ENCODE measurements at regions not wholly inside any gene's neighbourhood (a gene's known extent, or its start where the extent isn't known, plus 50 kb on each side); places are given as distances from the start of the nearest gene placed in this dataset.

- DNase-seq (ENCODE audit: low read depth in 2 of 2), result no peak
Observed at GRCh38 chr2:226680719-226681118, 118.9 kb downstream of the IRS1 start.

GRCh38 chr2:226679389-226680065 lies 120.1 kb downstream of the IRS1 start:
- no peak for DNase-seq (ENCODE audit: low read depth in 2 of 2)

- DNase-seq (ENCODE audit: low read depth in 2 of 2), result no peak
Observed at GRCh38 chr2:226678422-226678821, 121.2 kb downstream of the IRS1 start.

GRCh38 chr2:226677080-226677479 lies 122.5 kb downstream of the IRS1 start:
- no peak for DNase-seq (ENCODE audit: low read depth in 2 of 2)

- DNase-seq (ENCODE audit: low read depth in 2 of 2), result no peak
Observed at GRCh38 chr2:226676618-226677017, 123.0 kb downstream of the IRS1 start.

- DNase-seq (ENCODE audit: low read depth in 2 of 2), result no peak
Observed at GRCh38 chr2:226674123-226674522, 125.5 kb downstream of the IRS1 start.

- DNase-seq (ENCODE audit: low read depth in 2 of 2), result no peak
Observed at GRCh38 chr2:226673314-226673723, 126.3 kb downstream of the IRS1 start.

- no peak for DNase-seq (ENCODE audit: low read depth in 2 of 2)
Observed at GRCh38 chr2:226671141-226671676, 128.4 kb downstream of the IRS1 start.

- DNase-seq (ENCODE audit: low read depth in 2 of 2), result no peak
Observed at GRCh38 chr2:226669905-226670304, 129.7 kb downstream of the IRS1 start.

- no peak for DNase-seq (ENCODE audit: low read depth in 2 of 2)
Observed at GRCh38 chr2:226669249-226669648, 130.4 kb downstream of the IRS1 start.

- no peak for DNase-seq (ENCODE audit: low read depth in 2 of 2)
Observed at GRCh38 chr2:226667736-226668135, 131.9 kb downstream of the IRS1 start.

- no peak for DNase-seq (ENCODE audit: low read depth in 2 of 2)
Observed at GRCh38 chr2:226665306-226665831, 134.3 kb downstream of the IRS1 start.

GRCh38 chr2:226664661-226665060 lies 135.0 kb downstream of the IRS1 start:
- DNase-seq (ENCODE audit: low read depth in 2 of 2), result no peak

GRCh38 chr2:226664140-226664539 lies 135.5 kb downstream of the IRS1 start:
- DNase-seq (ENCODE audit: low read depth in 2 of 2), result no peak

GRCh38 chr2:226661789-226662545 lies 137.7 kb downstream of the IRS1 start:
- no peak for DNase-seq (ENCODE audit: low read depth in 2 of 2)

- DNase-seq (ENCODE audit: low read depth in 2 of 2), result no peak
Observed at GRCh38 chr2:226660526-226660925, 139.1 kb downstream of the IRS1 start.

- no peak for DNase-seq (ENCODE audit: low read depth in 2 of 2)
Observed at GRCh38 chr2:226660124-226660523, 139.5 kb downstream of the IRS1 start.

GRCh38 chr2:226659410-226659809 lies 140.2 kb downstream of the IRS1 start:
- DNase-seq (ENCODE audit: low read depth in 2 of 2), result no peak

- DNase-seq (ENCODE audit: low read depth in 2 of 2), result no peak
Observed at GRCh38 chr2:226658555-226658954, 141.1 kb downstream of the IRS1 start.

- DNase-seq (ENCODE audit: low read depth in 2 of 2), result no peak
Observed at GRCh38 chr2:226657340-226658053, 142.1 kb downstream of the IRS1 start.

- no peak for DNase-seq (ENCODE audit: low read depth in 2 of 2)
Observed at GRCh38 chr2:226656367-226656766, 143.3 kb downstream of the IRS1 start.

- DNase-seq (ENCODE audit: low read depth in 2 of 2), result no peak
Observed at GRCh38 chr2:226655871-226656270, 143.7 kb downstream of the IRS1 start.
